ENCODE measurements at regions not wholly inside any gene's neighbourhood (a gene's known extent, or its start where the extent isn't known, plus 50 kb on each side); places are given as distances from the start of the nearest gene placed in this dataset.

GRCh38 chr6:81456416-81456815, 296.1 kb downstream of the TENT5A start:
- TF ChIP-seq POLR2A (IDR thresholded peaks at IDR 0.05) (no peak), CTCF (IDR thresholded peaks at IDR 0.05) (no peak)

All from prostate gland (tissue), 2 donors.